Endodermal cell (in vitro differentiated cells): ENCODE measurements at regions not wholly inside any gene's neighbourhood (a gene's known extent, or its start where the extent isn't known, plus 50 kb on each side); places are given as distances from the start of the nearest gene placed in this dataset.

ENCODE experiments used
- DNase-seq: peaks from one replicate; pipeline ENCODE4 v3.0.0-alpha.2; 2017
- H3K27ac ChIP-seq: 2 replicates; pipeline ENCODE4 v1.5.1; 2013; ENCODE audit warnings: mild to moderate bottlenecking, low read depth, low read length, moderate library complexity
- H3K27me3 ChIP-seq: 2 replicates; pipeline ENCODE4 v1.6.1; 2013; ENCODE audit warnings: mild to moderate bottlenecking, low read length, moderate library complexity; ENCODE audit not compliant: insufficient read depth, control insufficient read depth, poor library complexity, severe bottlenecking
- H3K36me3 ChIP-seq: 2 replicates; pipeline ENCODE4 v1.7.0; 2013; ENCODE audit warnings: mild to moderate bottlenecking, low read length, moderate library complexity; ENCODE audit not compliant: control insufficient read depth, insufficient read depth
- H3K4me1 ChIP-seq: one replicate; pipeline ENCODE4 v1.7.0; 2013; ENCODE audit warnings: low read length; ENCODE audit not compliant: control insufficient read depth, insufficient read depth
- H3K4me3 ChIP-seq: 2 replicates; pipeline ENCODE4 v1.5.1; 2013; ENCODE audit warnings: mild to moderate bottlenecking, low read length, moderate library complexity
- H3K9ac ChIP-seq: 2 replicates; pipeline ENCODE4 v1.6.1; 2013; ENCODE audit warnings: mild to moderate bottlenecking, low read length, moderate library complexity; ENCODE audit not compliant: poor library complexity, severe bottlenecking; ENCODE audit errors: extremely low read depth
- H3K9me3 ChIP-seq: 2 replicates; pipeline ENCODE4 v1.6.1; 2013; ENCODE audit warnings: mild to moderate bottlenecking, low read length, moderate library complexity; ENCODE audit not compliant: control insufficient read depth
- H3K27ac Mint-ChIP-seq: 2 replicates; pipeline ENCODE4 v1.8.0; 2020; ENCODE audit warnings: mixed read lengths
- H3K27me3 Mint-ChIP-seq: 2 replicates; pipeline ENCODE4 v1.8.0; 2021; ENCODE audit warnings: mild to moderate bottlenecking, mixed read lengths; ENCODE audit not compliant: insufficient read depth
- H3K36me3 Mint-ChIP-seq: 2 replicates; pipeline ENCODE4 v1.8.0; 2020; ENCODE audit warnings: low read depth, mixed read lengths
- H3K4me1 Mint-ChIP-seq: 2 replicates; pipeline ENCODE4 v1.8.0; 2020; ENCODE audit warnings: mixed read lengths
- H3K4me3 Mint-ChIP-seq: 2 replicates; pipeline ENCODE4 v1.8.0; 2020; ENCODE audit warnings: mild to moderate bottlenecking, moderate library complexity, mixed read lengths
- H3K9me3 Mint-ChIP-seq: 2 replicates; pipeline ENCODE4 v1.8.0; 2020; ENCODE audit warnings: mild to moderate bottlenecking, mixed read lengths
- CTCF ChIP-seq: fragments of 200-600 bp; sonication (generic); conservative IDR thresholded peaks from 2 replicates; pipeline ENCODE4 v1.5.0; 2021; ENCODE audit warnings: antibody characterized with exemption, mild to moderate bottlenecking
- WGBS, 2 experiments: methylation state at CpG; one replicate each; pipeline versions ENCODE4 v1.1.5 to v1.1.7; 2013; ENCODE audit warnings: missing lambda C conversion rate in 2 of 2, mixed read lengths in 1 of 2; ENCODE audit not compliant: insufficient coverage in 1 of 2, insufficient read length in 1 of 2; 5-methylcytosine and 5-hydroxymethylcytosine counted together

GRCh38 chr10:22158426-22158825 lies 59.4 kb downstream of the EBLN1 start:
- Histone ChIP-seq H3K9ac (no peak overlapping the region), H3K27ac (no peak overlapping the region), H3K36me3 (no peaks in the 10 kb centered on the region), H3K4me3 (no peak overlapping the region), H3K4me1 (no peaks in the 10 kb centered on the region), H3K27me3 (no peaks in the 10 kb centered on the region), H3K9me3 (no peaks in the 10 kb centered on the region)
- no peaks in the 10 kb centered on the region for H3K9me3 Mint-ChIP-seq
- H3K27me3 Mint-ChIP-seq: peaks cover 2% of the 10 kb centered on the region
- no peak for TF ChIP-seq CTCF
- 95 to 96% methylated on average over 2 to 3 of the region's 3 CpGs for WGBS, 2 experiments
- peaks cover 5% of the 10 kb centered on the region for H3K4me1 Mint-ChIP-seq
- no peak for DNase-seq
- H3K36me3 Mint-ChIP-seq: no peaks in the 10 kb centered on the region
- H3K27ac Mint-ChIP-seq: no peak overlapping the region
- H3K4me3 Mint-ChIP-seq: no peak overlapping the region

- Histone ChIP-seq H3K36me3 (no peaks in the 10 kb centered on the region), H3K27me3 (no peaks in the 10 kb centered on the region), H3K9ac (no peak overlapping the region), H3K4me1 (no peaks in the 10 kb centered on the region), H3K4me3 (no peak overlapping the region), H3K27ac (no peak overlapping the region), H3K9me3 (no peaks in the 10 kb centered on the region)
- H3K27ac Mint-ChIP-seq: no peak overlapping the region
- WGBS, 2 experiments: 90 to 93% methylated on average over 3 of the region's 3 CpGs
- no peak for DNase-seq
- peaks cover 2% of the 10 kb centered on the region for H3K27me3 Mint-ChIP-seq
- H3K4me3 Mint-ChIP-seq: no peak overlapping the region
- H3K4me1 Mint-ChIP-seq: peaks cover 5% of the 10 kb centered on the region
- no peak for TF ChIP-seq CTCF
- H3K9me3 Mint-ChIP-seq: peaks cover 3% of the 10 kb centered on the region
- H3K36me3 Mint-ChIP-seq: no peaks in the 10 kb centered on the region
Observed at GRCh38 chr10:22156750-22157149, 61.1 kb downstream of the EBLN1 start.

- no peak overlapping the region for H3K27ac Mint-ChIP-seq
- no peaks in the 10 kb centered on the region for H3K4me1 Mint-ChIP-seq
- peaks cover 14% of the 10 kb centered on the region for H3K9me3 Mint-ChIP-seq
- H3K27me3 Mint-ChIP-seq: peaks cover 4% of the 10 kb centered on the region
- H3K4me1 ChIP-seq: no peaks in the 10 kb centered on the region
- WGBS, 2 experiments: 94% methylated on average over 1 of the region's 1 CpG; no CpG with 5 or more reads in 1 of the 2 experiments
- H3K4me3 ChIP-seq: no peak overlapping the region
- H3K9ac ChIP-seq: no peak overlapping the region
- no peaks in the 10 kb centered on the region for H3K36me3 Mint-ChIP-seq
- no peak for TF ChIP-seq CTCF
- H3K36me3 ChIP-seq: no peaks in the 10 kb centered on the region
- DNase-seq: no peak
- H3K27ac ChIP-seq: no peak overlapping the region
- H3K4me3 Mint-ChIP-seq: no peak overlapping the region
- H3K9me3 ChIP-seq: peaks cover 10% of the 10 kb centered on the region
- no peaks in the 10 kb centered on the region for H3K27me3 ChIP-seq
Observed at GRCh38 chr10:22152403-22152802, 65.4 kb downstream of the EBLN1 start.
